Brain microvascular endothelial cell (primary cell): ENCODE measurements at regions not wholly inside any gene's neighbourhood (a gene's known extent, or its start where the extent isn't known, plus 50 kb on each side); places are given as distances from the start of the nearest gene placed in this dataset.

ENCODE experiments used
- DNase-seq: peaks from one replicate; pipeline ENCODE4 v3.0.0-alpha.2; 2020
- H3K27ac ChIP-seq: fragments of 250-450 bp; sonication (Bioruptor Pico); 2 replicates; pipeline ENCODE4 v1.5.1; 2020; ENCODE audit warnings: mild to moderate bottlenecking, moderate library complexity
- H3K27me3 ChIP-seq: fragments of 250-450 bp; sonication (Bioruptor Pico); replicated peaks from 2 replicates; pipeline ENCODE4 v1.5.1; 2020; ENCODE audit warnings: mild to moderate bottlenecking
- H3K36me3 ChIP-seq: fragments of 250-450 bp; sonication (Bioruptor Pico); replicated peaks from 2 replicates; pipeline ENCODE4 v1.5.1; 2020; ENCODE audit warnings: mild to moderate bottlenecking
- H3K4me3 ChIP-seq: 2 replicates; pipeline ENCODE4 v1.5.1; 2011; ENCODE audit warnings: low read depth, mild to moderate bottlenecking, control low read depth, low read length, moderate library complexity
- in situ Hi-C: cut with HindIII; loops from 2 replicates; pipeline ENCODE4 v1.10.0; 2017; ENCODE audit warnings: low sequenced_read_pairs, low pct_ligation_motif_present
- TF ChIP-seq, protein P1 (sequence below): IDR thresholded peaks from 2 replicates; pipeline ENCODE4 v1.5.1; 2011; ENCODE audit warnings: low read depth, mild to moderate bottlenecking, moderate library complexity, low read length, control low read depth, inconsistent platforms; ENCODE audit errors: missing control alignments

DNA sequence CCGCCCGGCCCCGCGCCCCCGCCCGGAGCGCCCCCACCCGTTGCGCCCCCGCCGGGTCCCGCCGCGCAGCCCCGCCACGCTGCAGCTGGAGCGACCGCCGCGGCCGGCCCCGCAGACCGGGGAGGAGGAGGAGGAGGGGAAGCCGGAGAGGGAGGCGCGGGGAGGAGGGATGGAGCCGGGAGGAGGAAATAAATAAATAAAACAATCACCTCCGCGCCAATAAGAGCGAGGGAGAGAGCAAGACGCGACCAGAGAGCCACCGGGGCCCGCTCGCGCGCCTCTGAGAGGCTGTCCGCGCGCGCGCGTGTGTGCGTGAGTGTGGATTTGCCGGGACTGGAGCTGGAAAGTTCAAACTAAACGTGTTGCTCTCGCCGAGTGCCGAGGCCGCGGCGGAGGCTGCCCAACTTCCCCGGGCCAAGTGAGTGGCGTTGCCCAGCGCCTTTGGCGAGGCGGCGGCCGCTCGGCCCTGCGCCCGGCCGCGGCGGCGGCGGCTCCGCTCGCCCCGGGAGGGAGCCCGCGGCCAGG is 2184.4 kb upstream of the TENM3 start:
- Histone ChIP-seq H3K36me3 (no peaks in the 10 kb centered on the region), H3K27ac (no peak overlapping the region), H3K27me3 (peaks cover 18% of the 10 kb centered on the region), H3K4me3 (peak overlapping the region; percentile 66)
- in situ Hi-C loops, result no loop called here
- no peak for DNase-seq
- TF ChIP-seq, protein P1, sequence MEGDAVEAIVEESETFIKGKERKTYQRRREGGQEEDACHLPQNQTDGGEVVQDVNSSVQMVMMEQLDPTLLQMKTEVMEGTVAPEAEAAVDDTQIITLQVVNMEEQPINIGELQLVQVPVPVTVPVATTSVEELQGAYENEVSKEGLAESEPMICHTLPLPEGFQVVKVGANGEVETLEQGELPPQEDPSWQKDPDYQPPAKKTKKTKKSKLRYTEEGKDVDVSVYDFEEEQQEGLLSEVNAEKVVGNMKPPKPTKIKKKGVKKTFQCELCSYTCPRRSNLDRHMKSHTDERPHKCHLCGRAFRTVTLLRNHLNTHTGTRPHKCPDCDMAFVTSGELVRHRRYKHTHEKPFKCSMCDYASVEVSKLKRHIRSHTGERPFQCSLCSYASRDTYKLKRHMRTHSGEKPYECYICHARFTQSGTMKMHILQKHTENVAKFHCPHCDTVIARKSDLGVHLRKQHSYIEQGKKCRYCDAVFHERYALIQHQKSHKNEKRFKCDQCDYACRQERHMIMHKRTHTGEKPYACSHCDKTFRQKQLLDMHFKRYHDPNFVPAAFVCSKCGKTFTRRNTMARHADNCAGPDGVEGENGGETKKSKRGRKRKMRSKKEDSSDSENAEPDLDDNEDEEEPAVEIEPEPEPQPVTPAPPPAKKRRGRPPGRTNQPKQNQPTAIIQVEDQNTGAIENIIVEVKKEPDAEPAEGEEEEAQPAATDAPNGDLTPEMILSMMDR, result no peak

DNA sequence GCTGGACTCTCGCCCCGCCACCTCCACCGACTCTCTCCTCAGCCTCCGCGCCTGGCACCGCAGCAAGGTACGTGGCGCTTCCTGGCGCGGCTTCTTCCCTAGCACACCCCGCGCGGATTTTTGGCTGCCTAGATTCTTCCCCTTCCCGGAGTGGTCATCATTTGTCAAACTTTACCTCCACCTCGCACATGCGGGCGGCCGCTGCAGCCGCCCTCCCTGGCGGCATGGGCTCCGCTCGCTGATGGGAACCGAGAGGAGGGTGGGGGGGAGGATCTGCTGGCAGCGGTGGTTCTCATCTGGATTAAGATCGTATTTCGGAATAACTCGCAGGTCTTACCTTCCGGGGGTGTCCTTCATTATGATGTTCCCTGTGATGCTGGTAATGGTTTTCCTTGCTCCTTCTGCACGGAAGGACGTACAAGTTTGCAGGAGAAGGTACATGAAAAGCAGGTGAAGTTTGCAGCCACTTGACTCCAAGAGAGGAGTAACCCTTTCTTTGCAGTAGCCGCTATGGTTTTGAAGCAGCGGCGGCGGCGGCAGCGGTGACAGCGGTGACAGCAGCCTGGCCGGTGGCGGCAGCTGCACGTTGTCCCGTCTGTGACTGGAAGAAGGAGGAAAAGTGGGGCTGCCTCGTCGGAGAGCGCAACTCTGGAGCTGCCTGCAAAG is 2183.9 kb upstream of the TENM3 start:
- no peaks in the 10 kb centered on the region for H3K36me3 ChIP-seq
- in situ Hi-C loops, result no loop called here
- DNase-seq, result no peak
- H3K4me3 ChIP-seq, result peak overlapping the region; percentile 66
- no peak overlapping the region for H3K27ac ChIP-seq
- peaks cover 18% of the 10 kb centered on the region for H3K27me3 ChIP-seq
- TF ChIP-seq, protein P1, result no peak

DNA sequence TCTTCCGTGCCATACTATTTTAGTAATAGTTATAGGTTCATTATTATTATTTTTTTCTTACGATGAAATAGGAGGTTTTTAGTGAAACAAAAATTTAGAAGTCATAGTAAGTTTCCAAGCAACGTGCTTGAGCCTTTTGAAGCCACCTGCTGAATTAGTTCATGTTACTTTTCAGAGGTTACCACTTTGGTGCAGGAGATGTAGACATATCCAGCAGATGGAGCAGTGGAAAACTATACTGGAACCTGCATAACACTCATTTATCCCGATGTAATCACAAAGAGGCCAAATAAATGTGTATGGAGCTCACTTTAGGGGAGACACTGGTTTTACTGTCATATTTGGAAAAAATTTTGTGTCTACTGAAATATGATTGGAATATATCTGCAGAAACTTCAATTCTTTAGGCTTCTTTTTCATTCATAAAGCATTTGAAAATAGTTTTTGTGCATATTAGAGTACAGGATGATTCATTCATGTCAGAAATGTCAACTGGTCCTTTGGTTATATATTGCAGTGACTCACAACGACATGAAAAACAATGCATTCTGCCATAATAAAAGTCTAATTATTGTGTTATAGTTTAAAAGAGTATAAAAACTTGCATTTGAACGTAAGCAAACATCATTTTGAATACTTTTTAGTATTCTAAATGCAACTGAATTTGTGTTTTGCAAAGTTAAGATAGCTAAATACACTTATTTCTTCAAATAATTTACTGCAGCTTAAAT is 2182.9 kb upstream of the TENM3 start:
- Histone ChIP-seq H3K4me3 (peak overlapping the region; percentile 66), H3K27me3 (peaks cover 18% of the 10 kb centered on the region), H3K27ac (no peak overlapping the region), H3K36me3 (no peaks in the 10 kb centered on the region)
- in situ Hi-C loops, result no loop called here
- TF ChIP-seq, protein P1, result peak; percentile 32
- DNase-seq, result no peak

DNA sequence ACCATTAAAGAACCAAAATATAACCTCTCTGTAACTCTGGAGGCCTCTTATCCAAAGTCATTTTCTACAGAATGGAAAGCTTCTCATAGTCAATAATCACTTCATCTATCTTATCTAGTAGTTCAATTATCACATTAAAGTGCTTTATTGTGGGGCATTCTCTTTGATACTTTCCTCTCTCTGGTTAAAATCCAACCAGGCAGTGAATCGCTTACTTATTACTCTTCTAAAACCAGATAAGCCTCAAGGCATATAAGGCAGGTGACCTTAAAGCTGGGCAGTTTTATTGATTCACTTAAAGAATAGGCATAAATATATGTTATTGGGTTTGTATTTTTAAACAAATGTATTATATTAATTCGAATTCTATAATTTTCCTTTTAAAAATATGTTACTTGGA is 2162.1 kb upstream of the TENM3 start:
- DNase-seq, result no peak
- Histone ChIP-seq H3K4me3 (no peak overlapping the region), H3K27ac (no peak overlapping the region), H3K27me3 (no peaks in the 10 kb centered on the region), H3K36me3 (no peaks in the 10 kb centered on the region)
- in situ Hi-C loops, result no loop called here
- TF ChIP-seq, protein P1, result no peak

DNA sequence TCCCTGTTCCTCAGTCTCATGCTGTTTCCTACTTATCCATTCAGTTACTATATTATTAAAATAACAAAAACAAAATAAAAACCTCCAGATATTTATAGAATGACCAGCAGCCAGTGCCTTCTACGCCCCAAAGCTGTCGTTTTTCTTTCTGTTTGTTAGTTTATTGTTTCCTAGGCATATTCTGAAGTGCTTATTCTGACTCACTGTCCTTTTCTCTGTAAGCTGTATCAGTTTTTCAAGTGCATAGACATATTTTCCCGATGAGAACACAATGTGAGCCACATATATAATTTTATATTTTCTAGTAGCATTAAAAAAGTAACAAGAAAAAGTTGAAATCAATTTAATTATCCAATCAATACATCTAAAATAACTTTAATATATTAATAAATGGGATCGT is 2158.6 kb upstream of the TENM3 start:
- in situ Hi-C loops, result no loop called here
- DNase-seq, result no peak
- H3K27me3 ChIP-seq, result no peaks in the 10 kb centered on the region

More for the DNA sequence above, 2158.6 kb upstream of the TENM3 start:
- TF ChIP-seq, protein P1, result no peak
- no peak overlapping the region for H3K27ac ChIP-seq
- H3K4me3 ChIP-seq, result no peak overlapping the region
- no peaks in the 10 kb centered on the region for H3K36me3 ChIP-seq
